Right forelimb (tissue), 1 donor: ENCODE measurements at regions not wholly inside any gene's neighbourhood (a gene's known extent, or its start where the extent isn't known, plus 50 kb on each side); places are given as distances from the start of the nearest gene placed in this dataset.
A peak's percentile ranks its signal among the peaks of the same experiment; 100 is the strongest.

ENCODE experiments used
- DNase-seq: peaks from one replicate; pipeline ENCODE4 v3.0.0-alpha.2; 2018

- DNase-seq = no peak
These were observed 228.7 kb upstream of the CRY1 start for GRCh38 chr12:107322063-107322462.

GRCh38 chr12:107325075-107325608 lies 231.8 kb upstream of the CRY1 start:
- DNase-seq = no peak

- DNase-seq = no peak
These were observed 232.9 kb upstream of the CRY1 start for GRCh38 chr12:107326237-107326636.

GRCh38 chr12:107327651-107328182 lies 234.4 kb upstream of the CRY1 start:
- DNase-seq = no peak

- DNase-seq = peak; percentile 57
These were observed 235.2 kb upstream of the CRY1 start for GRCh38 chr12:107328442-107329133.

GRCh38 chr12:107329569-107330324 lies 236.4 kb upstream of the CRY1 start:
- DNase-seq = no peak

- no peak for DNase-seq
These were observed 237.6 kb upstream of the CRY1 start for GRCh38 chr12:107330831-107331431.

GRCh38 chr12:107331471-107331870 lies 238.1 kb upstream of the CRY1 start:
- DNase-seq = no peak

- no peak for DNase-seq
These were observed 238.6 kb upstream of the CRY1 start for GRCh38 chr12:107331912-107332311.

GRCh38 chr12:107332743-107333142 lies 239.4 kb upstream of the CRY1 start:
- DNase-seq = no peak

GRCh38 chr12:107335802-107336570 lies 242.6 kb upstream of the CRY1 start:
- DNase-seq = no peak

GRCh38 chr12:107336695-107337094 lies 243.3 kb upstream of the CRY1 start:
- DNase-seq = no peak

GRCh38 chr12:107337346-107338095 lies 244.2 kb upstream of the CRY1 start:
- DNase-seq = no peak

GRCh38 chr12:107339487-107339886 lies 246.1 kb upstream of the CRY1 start:
- DNase-seq = no peak

- DNase-seq = no peak
These were observed 246.6 kb upstream of the CRY1 start for GRCh38 chr12:107339932-107340331.

GRCh38 chr12:107340898-107341297 lies 247.5 kb upstream of the CRY1 start:
- DNase-seq = no peak

- DNase-seq = no peak
These were observed 250.9 kb upstream of the CRY1 start for GRCh38 chr12:107344035-107344808.

GRCh38 chr12:107347261-107347660 lies 253.9 kb upstream of the CRY1 start:
- DNase-seq = no peak

GRCh38 chr12:107349008-107349747 lies 255.8 kb upstream of the CRY1 start:
- no peak for DNase-seq

- no peak for DNase-seq
These were observed 256.5 kb upstream of the CRY1 start for GRCh38 chr12:107349839-107350238.
